Upper lobe of left lung (tissue), 4 donors: ENCODE measurements at regions not wholly inside any gene's neighbourhood (a gene's known extent, or its start where the extent isn't known, plus 50 kb on each side); places are given as distances from the start of the nearest gene placed in this dataset.

ENCODE experiments used
- POLR2A ChIP-seq, 4 donors: fragments of 450-650 bp; IDR thresholded peaks; one replicate each; pipeline ENCODE4 v1.5.1; 2016 to 2017; ENCODE audit warnings: antibody characterized with exemption in 4 of 4, mild to moderate bottlenecking in 2 of 4
- TF ChIP-seq, protein P1 (sequence below), 6 experiments: fragments of 450-650 bp in 4 of 6; fragments of 200-600 bp in 2 of 6; sonication (generic) in 2 of 6; IDR thresholded peaks; one replicate each; pipeline ENCODE4 v1.5.1; 2016 to 2019; ENCODE audit warnings: antibody characterized with exemption in 6 of 6

DNA sequence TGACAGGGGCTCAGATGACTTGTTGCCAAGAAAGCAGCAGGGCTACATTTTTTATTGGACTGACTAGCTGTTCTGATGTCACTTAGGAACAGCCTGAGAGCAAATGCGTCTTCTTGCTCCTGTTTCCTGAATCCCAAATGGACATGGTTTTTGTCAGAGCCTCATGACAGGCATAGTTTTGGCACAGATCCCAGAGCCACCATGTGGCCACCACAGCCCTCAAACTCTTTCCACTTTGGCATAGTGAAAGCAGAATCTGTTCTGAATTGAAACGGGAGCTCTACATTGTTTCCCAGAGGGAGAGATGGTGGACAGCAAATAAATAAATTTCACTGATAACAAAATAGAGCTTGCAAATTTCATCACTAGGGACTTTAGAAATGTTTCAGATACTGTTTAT is 222.2 kb downstream of the C11orf87 start:
- TF ChIP-seq, protein P1, sequence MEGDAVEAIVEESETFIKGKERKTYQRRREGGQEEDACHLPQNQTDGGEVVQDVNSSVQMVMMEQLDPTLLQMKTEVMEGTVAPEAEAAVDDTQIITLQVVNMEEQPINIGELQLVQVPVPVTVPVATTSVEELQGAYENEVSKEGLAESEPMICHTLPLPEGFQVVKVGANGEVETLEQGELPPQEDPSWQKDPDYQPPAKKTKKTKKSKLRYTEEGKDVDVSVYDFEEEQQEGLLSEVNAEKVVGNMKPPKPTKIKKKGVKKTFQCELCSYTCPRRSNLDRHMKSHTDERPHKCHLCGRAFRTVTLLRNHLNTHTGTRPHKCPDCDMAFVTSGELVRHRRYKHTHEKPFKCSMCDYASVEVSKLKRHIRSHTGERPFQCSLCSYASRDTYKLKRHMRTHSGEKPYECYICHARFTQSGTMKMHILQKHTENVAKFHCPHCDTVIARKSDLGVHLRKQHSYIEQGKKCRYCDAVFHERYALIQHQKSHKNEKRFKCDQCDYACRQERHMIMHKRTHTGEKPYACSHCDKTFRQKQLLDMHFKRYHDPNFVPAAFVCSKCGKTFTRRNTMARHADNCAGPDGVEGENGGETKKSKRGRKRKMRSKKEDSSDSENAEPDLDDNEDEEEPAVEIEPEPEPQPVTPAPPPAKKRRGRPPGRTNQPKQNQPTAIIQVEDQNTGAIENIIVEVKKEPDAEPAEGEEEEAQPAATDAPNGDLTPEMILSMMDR (IDR thresholded peaks at IDR 0.05) = no peak
- TF ChIP-seq POLR2A (IDR thresholded peaks at IDR 0.05) = no peak
